AML-193 (cell line): ENCODE measurements at regions not wholly inside any gene's neighbourhood (a gene's known extent, or its start where the extent isn't known, plus 50 kb on each side); places are given as distances from the start of the nearest gene placed in this dataset.

Source experiments
- DNase-seq, 2 experiments: peaks; one replicate each; lab custom pipeline; 2025; lab: John Stamatoyannopoulos, UW

GRCh38 chr3:7913283-7913682, 588.3 kb upstream of the LMCD1 start:
- no peak for DNase-seq

- no peak for DNase-seq
Observed at GRCh38 chr3:7915356-7915755, 586.3 kb upstream of the LMCD1 start.

- DNase-seq, result no peak
Observed at GRCh38 chr3:7917443-7918151, 584.0 kb upstream of the LMCD1 start.

GRCh38 chr3:7920211-7920610, 581.4 kb upstream of the LMCD1 start:
- no peak for DNase-seq

GRCh38 chr3:7924228-7924627, 577.4 kb upstream of the LMCD1 start:
- no peak for DNase-seq

- DNase-seq, result no peak
Observed at GRCh38 chr3:7927015-7927414, 574.6 kb upstream of the LMCD1 start.

- DNase-seq, result no peak
Observed at GRCh38 chr3:7927864-7928263, 573.8 kb upstream of the LMCD1 start.

GRCh38 chr3:7929319-7929889, 572.2 kb upstream of the LMCD1 start:
- DNase-seq, result no peak

GRCh38 chr3:7934362-7934761, 567.3 kb upstream of the LMCD1 start:
- DNase-seq, result no peak

GRCh38 chr3:7947930-7948329, 553.7 kb upstream of the LMCD1 start:
- no peak for DNase-seq

- no peak for DNase-seq
Observed at GRCh38 chr3:7950890-7951289, 550.7 kb upstream of the LMCD1 start.

- no peak for DNase-seq
Observed at GRCh38 chr3:7953449-7954014, 548.1 kb upstream of the LMCD1 start.

GRCh38 chr3:7957024-7957423, 544.6 kb upstream of the LMCD1 start:
- no peak for DNase-seq

GRCh38 chr3:7959094-7959493, 542.5 kb upstream of the LMCD1 start:
- no peak for DNase-seq

- no peak for DNase-seq
Observed at GRCh38 chr3:7960601-7961000, 541.0 kb upstream of the LMCD1 start.

- DNase-seq, result no peak
Observed at GRCh38 chr3:7962301-7962700, 539.3 kb upstream of the LMCD1 start.

- DNase-seq, result no peak
Observed at GRCh38 chr3:7964899-7965298, 536.7 kb upstream of the LMCD1 start.

GRCh38 chr3:7973006-7973405, 528.6 kb upstream of the LMCD1 start:
- DNase-seq, result no peak

GRCh38 chr3:7977245-7978086, 524.2 kb upstream of the LMCD1 start:
- no peak for DNase-seq

- DNase-seq, result no peak
Observed at GRCh38 chr3:7978087-7978422, 523.6 kb upstream of the LMCD1 start.

GRCh38 chr3:7982126-7982525, 519.5 kb upstream of the LMCD1 start:
- DNase-seq, result no peak

- no peak for DNase-seq
Observed at GRCh38 chr3:7999384-7999783, 502.2 kb upstream of the LMCD1 start.

GRCh38 chr3:8001307-8001706, 500.3 kb upstream of the LMCD1 start:
- no peak for DNase-seq
